ENCODE measurements at regions not wholly inside any gene's neighbourhood (a gene's known extent, or its start where the extent isn't known, plus 50 kb on each side); places are given as distances from the start of the nearest gene placed in this dataset.

DNA sequence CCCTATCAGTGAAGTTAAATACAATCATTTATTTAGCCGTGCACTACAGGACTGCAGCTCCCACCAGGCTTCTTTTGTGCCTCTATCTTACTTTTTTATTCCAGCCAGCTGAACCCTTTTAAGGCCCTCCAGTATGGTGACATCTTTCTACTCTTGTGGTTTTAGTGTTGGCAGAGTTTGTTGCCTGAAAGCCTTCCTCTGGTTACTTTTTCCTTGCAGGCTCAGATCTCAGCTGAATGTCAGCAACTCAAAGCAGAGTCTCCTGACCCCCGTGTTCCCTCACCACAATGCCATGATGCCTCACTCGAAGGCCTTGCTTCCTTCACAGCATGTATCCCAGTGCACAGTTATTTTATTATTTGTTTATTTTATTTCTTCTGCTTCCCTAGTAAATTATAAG is 818.9 kb upstream of the LCORL start:
- DNase-seq: no peak
- no peaks in the 10 kb centered on the region for H3K36me3 Mint-ChIP-seq (ENCODE audit: insufficient read depth in 2 of 2)
- no peak overlapping the region for H3K4me3 Mint-ChIP-seq
- H3K27me3 Mint-ChIP-seq (ENCODE audit: low read depth): no peaks in the 10 kb centered on the region
- peaks cover 2 to 9% of the 10 kb centered on the region in 2 donors for H3K9me3 Mint-ChIP-seq
- no peak for ATAC-seq (replicated peaks in 1 of 2)
- H3K4me1 Mint-ChIP-seq (ENCODE audit: low read depth): no peaks in the 10 kb centered on the region
- no peak overlapping the region for H3K27ac Mint-ChIP-seq

DNA sequence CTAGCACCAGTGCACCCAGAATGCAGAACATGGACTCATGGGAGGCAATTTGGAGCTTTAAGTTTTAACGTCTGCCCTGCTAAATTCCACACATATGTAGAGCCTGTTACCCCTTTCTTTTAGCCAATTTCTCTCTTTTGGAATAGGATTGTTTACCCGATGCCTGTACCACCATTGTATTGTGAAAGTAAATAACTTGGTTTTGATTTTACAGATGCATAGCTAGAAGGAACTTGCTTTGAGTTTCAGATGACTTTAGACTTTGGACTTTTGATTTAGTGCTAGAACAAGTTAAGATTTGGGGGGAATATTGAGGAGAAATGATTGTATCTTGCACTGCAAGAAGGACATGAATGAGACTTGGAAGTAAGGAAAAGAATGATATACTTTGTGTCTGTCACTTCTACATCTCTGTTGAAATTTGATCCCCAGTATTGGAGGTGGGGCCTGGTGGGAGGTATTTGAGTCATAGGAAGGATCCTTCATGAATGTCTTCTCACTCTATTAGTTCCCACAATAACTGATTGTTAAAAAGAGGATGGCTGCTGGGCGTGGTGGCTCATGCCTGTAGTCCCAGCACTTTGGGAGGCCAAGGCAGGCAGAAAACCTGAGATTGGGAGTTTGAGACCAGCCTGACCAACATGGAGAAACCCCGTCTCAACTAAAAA is 794.8 kb upstream of the LCORL start:
- peaks cover 4 to 11% of the 10 kb centered on the region in 2 donors for H3K9me3 Mint-ChIP-seq

GRCh38 chr4:18815779-18816173 is 794.2 kb upstream of the LCORL start:
- Mint-ChIP-seq H3K9me3 (peaks cover 4 to 11% of the 10 kb centered on the region in 2 donors), H3K27ac (no peak overlapping the region), H3K4me1 (ENCODE audit: low read depth) (no peaks in the 10 kb centered on the region), H3K27me3 (ENCODE audit: low read depth) (no peaks in the 10 kb centered on the region), H3K36me3 (ENCODE audit: insufficient read depth in 2 of 2) (no peaks in the 10 kb centered on the region), H3K4me3 (no peak overlapping the region)
- no peak for DNase-seq
- ATAC-seq (replicated peaks in 1 of 2): no peak

More for the DNA sequence above, 794.8 kb upstream of the LCORL start:
- H3K4me1 Mint-ChIP-seq (ENCODE audit: low read depth): no peaks in the 10 kb centered on the region
- H3K27ac Mint-ChIP-seq: no peak overlapping the region
- ATAC-seq (replicated peaks in 1 of 2): no peak
- H3K27me3 Mint-ChIP-seq (ENCODE audit: low read depth): no peaks in the 10 kb centered on the region
- DNase-seq: no peak
- H3K36me3 Mint-ChIP-seq (ENCODE audit: insufficient read depth in 2 of 2): no peaks in the 10 kb centered on the region
- H3K4me3 Mint-ChIP-seq: no peak overlapping the region

GRCh38 chr4:18815081-18815778 is 793.7 kb upstream of the LCORL start:
- DNase-seq: no peak
- peaks cover 2 to 8% of the 10 kb centered on the region in 2 donors for H3K9me3 Mint-ChIP-seq
- H3K4me1 Mint-ChIP-seq (ENCODE audit: low read depth): no peaks in the 10 kb centered on the region
- H3K4me3 Mint-ChIP-seq: no peak overlapping the region
- H3K27ac Mint-ChIP-seq: no peak overlapping the region
- no peaks in the 10 kb centered on the region for H3K36me3 Mint-ChIP-seq (ENCODE audit: insufficient read depth in 2 of 2)
- ATAC-seq (replicated peaks in 1 of 2): no peak
- no peaks in the 10 kb centered on the region for H3K27me3 Mint-ChIP-seq (ENCODE audit: low read depth)

- no peaks in the 10 kb centered on the region for H3K27me3 Mint-ChIP-seq (ENCODE audit: low read depth)
- DNase-seq (no peak), ATAC-seq (replicated peaks in 1 of 2) (no peak)
- peaks cover 2 to 7% of the 10 kb centered on the region in 2 donors for H3K9me3 Mint-ChIP-seq
- H3K36me3 Mint-ChIP-seq (ENCODE audit: insufficient read depth in 2 of 2): no peaks in the 10 kb centered on the region
- H3K27ac Mint-ChIP-seq: no peak overlapping the region
- H3K4me1 Mint-ChIP-seq (ENCODE audit: low read depth): no peaks in the 10 kb centered on the region
- H3K4me3 Mint-ChIP-seq: no peak overlapping the region
These were observed 792.2 kb upstream of the LCORL start for GRCh38 chr4:18813771-18814170.

GRCh38 chr4:18813055-18813454 is 791.5 kb upstream of the LCORL start:
- no peaks in the 10 kb centered on the region for H3K27me3 Mint-ChIP-seq (ENCODE audit: low read depth)
- ATAC-seq (replicated peaks in 1 of 2) (no peak), DNase-seq (no peak)
- peaks cover 3 to 7% of the 10 kb centered on the region in 2 donors for H3K9me3 Mint-ChIP-seq
- no peaks in the 10 kb centered on the region for H3K36me3 Mint-ChIP-seq (ENCODE audit: insufficient read depth in 2 of 2)
- H3K4me3 Mint-ChIP-seq: no peak overlapping the region
- H3K4me1 Mint-ChIP-seq (ENCODE audit: low read depth): no peaks in the 10 kb centered on the region
- H3K27ac Mint-ChIP-seq: no peak overlapping the region

DNA sequence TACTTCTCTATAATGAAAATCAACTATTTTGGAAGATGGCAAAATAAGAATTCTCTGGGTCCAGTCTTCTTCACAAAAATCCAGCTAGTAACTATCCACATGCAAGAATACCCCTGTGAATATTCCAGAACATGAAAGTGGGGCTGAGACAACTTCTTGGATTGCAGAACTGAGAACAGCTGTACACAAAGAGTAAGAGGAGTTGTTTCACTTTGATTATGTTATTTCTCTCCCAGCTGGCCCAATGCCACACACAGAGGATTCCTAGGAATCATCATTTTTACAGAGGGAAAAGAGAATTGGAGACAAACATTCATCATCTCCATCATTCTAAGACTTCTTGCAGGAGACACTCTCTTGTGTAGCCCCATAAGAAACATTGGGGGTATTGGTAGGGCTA is 782.2 kb upstream of the LCORL start:
- peaks cover 3 to 7% of the 10 kb centered on the region in 2 donors for H3K9me3 Mint-ChIP-seq
- DNase-seq (no peak), ATAC-seq (replicated peaks in 1 of 2) (no peak)
- no peaks in the 10 kb centered on the region for H3K36me3 Mint-ChIP-seq (ENCODE audit: insufficient read depth in 2 of 2)
- H3K4me1 Mint-ChIP-seq (ENCODE audit: low read depth): no peaks in the 10 kb centered on the region
- H3K4me3 Mint-ChIP-seq: no peak overlapping the region
- H3K27ac Mint-ChIP-seq: no peak overlapping the region
- H3K27me3 Mint-ChIP-seq (ENCODE audit: low read depth): no peaks in the 10 kb centered on the region

GRCh38 chr4:18798123-18798522 is 776.6 kb upstream of the LCORL start:
- H3K27ac Mint-ChIP-seq: no peak overlapping the region
- no peaks in the 10 kb centered on the region for H3K36me3 Mint-ChIP-seq (ENCODE audit: insufficient read depth in 2 of 2)
- H3K4me3 Mint-ChIP-seq: no peak overlapping the region
- DNase-seq (no peak), ATAC-seq (replicated peaks in 1 of 2) (no peak)
- no peaks in the 10 kb centered on the region for H3K4me1 Mint-ChIP-seq (ENCODE audit: low read depth)
- H3K9me3 Mint-ChIP-seq: peaks cover 0 to 5% of the 10 kb centered on the region in 2 donors
- H3K27me3 Mint-ChIP-seq (ENCODE audit: low read depth): no peaks in the 10 kb centered on the region

GRCh38 chr4:18795794-18796193 is 774.2 kb upstream of the LCORL start:
- no peaks in the 10 kb centered on the region for H3K27me3 Mint-ChIP-seq (ENCODE audit: low read depth)
- no peak for ATAC-seq (replicated peaks in 1 of 2)
- H3K4me3 Mint-ChIP-seq: no peak overlapping the region
- no peaks in the 10 kb centered on the region for H3K4me1 Mint-ChIP-seq (ENCODE audit: low read depth)
- peaks cover 0 to 5% of the 10 kb centered on the region in 2 donors for H3K9me3 Mint-ChIP-seq
- no peaks in the 10 kb centered on the region for H3K36me3 Mint-ChIP-seq (ENCODE audit: insufficient read depth in 2 of 2)
- no peak for DNase-seq
- H3K27ac Mint-ChIP-seq: no peak overlapping the region

- no peaks in the 10 kb centered on the region for H3K36me3 Mint-ChIP-seq (ENCODE audit: insufficient read depth in 2 of 2)
- ATAC-seq (replicated peaks in 1 of 2): no peak
- H3K4me3 Mint-ChIP-seq: no peak overlapping the region
- H3K4me1 Mint-ChIP-seq (ENCODE audit: low read depth): no peaks in the 10 kb centered on the region
- no peaks in the 10 kb centered on the region for H3K27me3 Mint-ChIP-seq (ENCODE audit: low read depth)
- peaks cover 2 to 12% of the 10 kb centered on the region in 2 donors for H3K9me3 Mint-ChIP-seq
- no peak for DNase-seq
- no peak overlapping the region for H3K27ac Mint-ChIP-seq
These were observed 755.8 kb upstream of the LCORL start for GRCh38 chr4:18777190-18777930.

GRCh38 chr4:18767921-18768320 is 746.4 kb upstream of the LCORL start:
- Mint-ChIP-seq H3K4me3 (no peak overlapping the region), H3K27me3 (ENCODE audit: low read depth) (no peaks in the 10 kb centered on the region), H3K9me3 (peaks cover 5 to 7% of the 10 kb centered on the region in 2 donors)

GRCh38 chr4:18756671-18757070 is 735.1 kb upstream of the LCORL start:
- ATAC-seq (replicated peaks in 1 of 2): no peak
- Mint-ChIP-seq H3K9me3 (peaks cover 0 to 7% of the 10 kb centered on the region in 2 donors), H3K27ac (no peak overlapping the region), H3K4me1 (ENCODE audit: low read depth) (no peaks in the 10 kb centered on the region), H3K4me3 (no peak overlapping the region), H3K36me3 (ENCODE audit: insufficient read depth in 2 of 2) (no peaks in the 10 kb centered on the region), H3K27me3 (ENCODE audit: low read depth) (no peaks in the 10 kb centered on the region)
- no peak for DNase-seq

More at GRCh38 chr4:18767921-18768320, 746.4 kb upstream of the LCORL start:
- H3K36me3 Mint-ChIP-seq (ENCODE audit: insufficient read depth in 2 of 2): peaks cover 0 to 2% of the 10 kb centered on the region in 2 donors
- DNase-seq (no peak), ATAC-seq (replicated peaks in 1 of 2) (no peak)
- H3K4me1 Mint-ChIP-seq (ENCODE audit: low read depth): no peaks in the 10 kb centered on the region
- H3K27ac Mint-ChIP-seq: no peak overlapping the region

DNA sequence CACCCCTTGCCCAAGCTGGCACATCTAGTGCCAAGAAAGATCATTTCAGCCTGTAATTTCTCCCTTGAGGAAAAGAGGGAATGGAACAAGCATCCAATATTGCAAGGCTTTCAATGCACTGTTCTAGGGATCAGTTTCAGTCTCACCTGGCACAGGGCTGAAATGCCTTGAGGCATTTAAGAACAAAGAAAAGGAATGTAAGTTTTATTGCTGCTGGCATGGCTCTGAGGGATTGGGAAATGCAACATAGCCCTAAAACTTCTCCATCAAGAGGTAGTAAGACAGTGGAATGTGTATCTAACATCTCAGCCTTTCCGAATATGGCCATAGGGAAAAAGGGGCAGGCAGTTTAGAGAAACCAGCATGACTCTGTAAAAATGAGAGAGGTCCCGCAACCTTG is 732.6 kb upstream of the LCORL start:
- no peaks in the 10 kb centered on the region for H3K36me3 Mint-ChIP-seq (ENCODE audit: insufficient read depth in 2 of 2)
- DNase-seq (no peak), ATAC-seq (replicated peaks in 1 of 2) (no peak)
- H3K27ac Mint-ChIP-seq: no peak overlapping the region
- H3K9me3 Mint-ChIP-seq: peaks cover 3 to 7% of the 10 kb centered on the region in 2 donors
- no peaks in the 10 kb centered on the region for H3K27me3 Mint-ChIP-seq (ENCODE audit: low read depth)
- no peaks in the 10 kb centered on the region for H3K4me1 Mint-ChIP-seq (ENCODE audit: low read depth)
- H3K4me3 Mint-ChIP-seq: no peak overlapping the region

Data from activated T-cell treated with anti-CD3 and anti-CD28 coated beads, Interleukin-2, amount 50 U/mL, for 72 hours (primary cell).